CD4-positive, alpha-beta T cell treated with Interleukin-4 for 1 hour (primary cell): ENCODE measurements at regions not wholly inside any gene's neighbourhood (a gene's known extent, or its start where the extent isn't known, plus 50 kb on each side); places are given as distances from the start of the nearest gene placed in this dataset.

Experiments used
- DNase-seq, 2 donors: peaks; one replicate each; pipeline ENCODE4 v3.0.0-alpha.2; 2020 to 2022

DNA sequence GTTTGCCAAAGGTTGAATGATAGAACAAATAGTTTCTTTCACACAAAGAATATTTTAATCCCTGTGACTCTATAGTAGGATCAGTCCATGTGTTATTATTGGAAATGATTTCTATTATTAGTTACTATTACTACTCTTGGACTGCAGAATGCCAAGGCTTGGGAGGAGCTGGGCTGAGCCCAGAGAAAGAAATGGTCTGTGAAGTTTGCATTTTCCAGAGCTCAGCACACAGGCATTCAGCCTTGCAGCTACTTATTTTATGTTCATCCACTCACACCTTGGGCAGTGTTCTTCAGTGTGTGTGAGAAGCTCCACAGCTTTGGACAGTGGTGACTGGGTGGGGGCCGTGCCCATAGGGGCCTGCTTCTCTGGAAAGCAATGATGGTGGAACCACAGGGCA is 583.1 kb downstream of the CCDC171 start:
- DNase-seq, result no peak

GRCh38 chr9:16136451-16136850 is 583.6 kb downstream of the CCDC171 start:
- DNase-seq, result no peak

GRCh38 chr9:16136961-16137360 is 584.1 kb downstream of the CCDC171 start:
- no peak for DNase-seq

GRCh38 chr9:16138561-16139491 is 586.0 kb downstream of the CCDC171 start:
- DNase-seq, result no peak

GRCh38 chr9:16139774-16140173 is 586.9 kb downstream of the CCDC171 start:
- DNase-seq, result no peak

GRCh38 chr9:16143310-16143709 is 590.5 kb downstream of the CCDC171 start:
- DNase-seq, result no peak

DNA sequence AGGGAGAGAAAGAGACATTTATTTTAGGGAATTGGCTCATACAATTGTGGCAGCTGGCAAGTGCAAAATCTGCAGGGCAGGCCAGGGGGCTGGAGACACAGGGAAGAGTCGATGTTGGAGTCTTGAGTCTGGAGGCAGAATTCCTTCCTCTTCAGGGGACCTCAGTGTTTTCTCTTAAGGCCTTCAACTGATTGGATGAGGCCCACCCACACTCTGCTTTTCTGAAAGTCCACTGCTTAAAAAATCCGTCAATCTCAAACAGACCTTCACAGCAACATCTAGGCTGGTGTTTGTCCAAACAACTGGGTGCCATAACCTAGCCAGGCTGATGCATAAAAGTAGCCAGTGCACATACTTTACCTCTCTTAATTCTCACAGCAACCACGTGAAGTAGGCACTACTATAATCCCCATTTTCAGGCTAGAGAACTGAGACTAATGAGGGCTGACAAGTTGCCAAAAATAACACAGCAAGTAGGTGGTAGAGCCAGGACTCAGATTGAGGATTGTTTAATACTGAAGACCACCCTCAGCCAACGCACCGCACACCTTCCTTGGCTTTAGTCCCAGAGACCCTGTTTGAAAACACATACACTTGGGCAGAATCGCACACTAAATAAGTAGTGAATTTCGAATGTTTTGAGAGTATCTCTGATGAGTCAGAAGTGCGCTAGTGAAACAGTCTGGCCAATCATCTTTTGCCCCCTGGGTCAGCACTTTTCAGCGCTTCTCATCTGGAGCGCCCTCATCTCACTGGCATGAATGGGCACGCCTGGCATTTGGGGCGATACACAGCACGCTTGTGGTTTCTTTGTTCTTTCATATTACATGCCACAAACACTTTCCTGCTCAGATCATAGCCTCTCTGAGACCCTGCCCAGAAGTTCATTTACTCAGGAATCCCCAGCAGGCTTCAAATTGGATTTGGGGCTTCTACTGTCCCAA is 591.4 kb downstream of the CCDC171 start:
- no peak for DNase-seq

- DNase-seq, result no peak
These were observed 592.5 kb downstream of the CCDC171 start for GRCh38 chr9:16145196-16145950.

DNA sequence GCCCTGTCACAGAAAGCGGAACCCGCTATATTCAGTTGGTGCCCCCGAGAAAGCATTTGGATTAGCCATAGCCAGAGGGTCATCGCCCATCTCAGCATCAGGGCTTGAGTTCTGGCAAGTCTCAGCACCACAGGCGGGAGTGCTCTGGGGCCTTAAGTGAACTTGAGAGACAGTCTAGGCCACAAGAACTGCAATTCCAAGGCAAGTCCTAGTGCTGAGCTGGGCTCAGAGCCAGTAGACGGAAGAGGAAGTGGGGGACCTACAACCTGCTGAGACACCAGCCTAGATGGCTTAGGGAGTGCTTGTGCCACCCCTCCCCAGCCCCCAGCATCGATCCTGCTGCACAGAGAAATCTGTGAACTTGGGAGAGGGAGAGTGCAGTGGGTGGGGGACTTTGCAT is 594.9 kb downstream of the CCDC171 start:
- no peak for DNase-seq

- no peak for DNase-seq
These were observed 597.7 kb downstream of the CCDC171 start for GRCh38 chr9:16150501-16150900.

GRCh38 chr9:16150938-16151650 is 598.3 kb downstream of the CCDC171 start:
- no peak for DNase-seq

DNA sequence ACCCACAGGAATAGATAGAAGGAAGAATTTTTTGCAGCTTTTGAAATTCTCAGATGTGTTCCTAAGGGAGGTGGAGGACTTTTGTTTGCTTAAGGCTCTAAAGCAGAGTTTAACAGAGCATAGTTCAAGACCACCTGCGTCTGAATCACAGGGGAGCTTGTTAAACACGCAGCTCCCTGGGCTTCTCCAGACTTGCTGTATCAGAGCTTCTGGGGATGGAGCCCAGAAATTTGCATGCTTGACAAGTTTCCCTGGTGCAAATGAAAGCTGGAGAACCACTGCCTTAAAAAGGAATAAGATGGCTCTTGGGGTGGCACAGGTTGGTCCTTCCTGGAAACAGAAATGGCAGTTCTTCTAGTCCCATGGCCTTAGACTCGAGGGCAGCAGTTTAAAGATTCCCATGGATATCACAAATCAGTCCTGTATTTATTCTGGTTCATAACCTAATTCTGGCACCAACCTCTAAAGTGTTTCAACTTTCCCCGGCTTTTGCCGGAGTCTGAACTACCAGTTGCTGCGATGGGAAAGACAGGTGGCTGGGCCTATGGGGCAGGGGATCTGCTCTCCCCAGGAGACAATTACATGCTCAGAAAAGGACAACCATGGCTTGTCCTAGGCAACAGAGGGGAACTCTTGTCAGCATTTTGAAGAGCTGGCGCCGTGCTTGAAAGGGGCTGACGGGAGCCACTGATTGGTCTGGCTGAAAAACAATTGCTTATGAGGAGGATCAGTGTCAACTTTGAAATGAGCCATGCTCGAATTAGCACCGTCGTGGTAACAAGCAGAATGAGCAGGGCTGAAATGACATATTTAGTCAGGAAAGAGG is 599.6 kb downstream of the CCDC171 start:
- DNase-seq, result no peak

DNA sequence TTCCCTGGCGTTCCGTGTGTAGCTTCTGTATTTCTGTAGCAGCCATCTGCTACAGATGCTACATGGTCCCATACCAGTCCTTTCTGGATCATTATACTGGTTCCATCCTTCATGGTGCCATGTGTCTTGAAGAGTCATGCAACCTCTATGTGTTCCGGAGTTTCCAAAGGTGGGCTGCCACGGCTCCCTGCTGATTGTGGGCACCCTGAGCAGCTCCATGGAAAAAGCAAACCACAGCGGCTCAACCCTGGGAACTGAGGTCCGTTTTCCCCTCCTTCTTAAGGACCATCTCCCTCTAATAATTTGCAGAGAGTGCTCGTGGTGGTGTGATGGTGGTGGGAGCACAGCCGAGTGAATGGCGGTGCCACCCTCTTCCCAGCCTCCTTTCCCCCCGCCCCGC is 600.4 kb downstream of the CCDC171 start:
- no peak for DNase-seq

- no peak for DNase-seq
These were observed 600.9 kb downstream of the CCDC171 start for GRCh38 chr9:16153741-16154140.

DNA sequence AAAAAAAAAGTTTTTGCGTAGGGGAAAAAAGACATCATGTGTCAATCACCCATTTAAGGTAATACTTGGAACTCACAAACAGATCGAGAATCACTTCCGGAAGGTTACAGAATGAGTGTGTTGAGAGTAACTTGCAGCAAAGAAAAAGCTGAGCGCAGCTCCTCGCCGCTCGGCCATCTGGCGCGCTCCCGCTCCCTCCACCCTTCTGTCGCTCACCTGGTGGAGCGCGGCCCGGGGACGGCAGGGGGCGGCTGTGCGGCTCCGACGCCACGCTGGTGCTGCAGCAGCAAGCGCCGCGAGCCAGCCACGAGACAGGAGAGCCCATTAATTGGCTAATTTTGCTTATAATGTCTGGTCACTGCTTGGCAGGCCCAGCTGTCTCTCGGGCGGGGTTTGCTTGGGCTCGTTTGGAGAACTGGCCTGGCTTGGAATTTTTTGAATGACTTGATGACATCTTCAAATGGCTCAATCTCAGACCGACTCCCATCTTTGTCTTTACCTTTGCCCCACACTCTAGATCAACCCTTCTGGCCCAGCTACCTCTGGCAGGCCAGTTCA is 601.8 kb downstream of the CCDC171 start:
- no peak for DNase-seq

- no peak for DNase-seq
These were observed 603.0 kb downstream of the CCDC171 start for GRCh38 chr9:16155878-16156277.

DNA sequence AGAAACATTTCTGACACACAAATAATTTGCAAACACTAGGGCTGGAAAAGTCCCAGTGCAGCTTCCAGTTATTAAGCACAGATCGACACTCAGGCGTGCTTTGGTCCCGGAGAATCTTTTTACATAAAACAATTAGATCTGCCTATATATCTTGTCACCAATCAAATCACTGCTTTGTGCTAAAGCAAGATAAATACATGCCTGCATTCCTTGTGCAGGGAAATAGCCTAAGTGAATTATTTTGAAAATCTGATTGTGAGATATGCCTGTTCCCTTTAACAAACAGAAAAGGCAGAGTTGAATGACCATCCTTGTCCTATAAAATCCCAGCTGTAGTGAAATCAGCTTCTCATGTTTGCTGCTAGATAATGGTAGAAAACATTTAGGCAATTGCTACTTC is 604.4 kb downstream of the CCDC171 start:
- DNase-seq, result no peak

DNA sequence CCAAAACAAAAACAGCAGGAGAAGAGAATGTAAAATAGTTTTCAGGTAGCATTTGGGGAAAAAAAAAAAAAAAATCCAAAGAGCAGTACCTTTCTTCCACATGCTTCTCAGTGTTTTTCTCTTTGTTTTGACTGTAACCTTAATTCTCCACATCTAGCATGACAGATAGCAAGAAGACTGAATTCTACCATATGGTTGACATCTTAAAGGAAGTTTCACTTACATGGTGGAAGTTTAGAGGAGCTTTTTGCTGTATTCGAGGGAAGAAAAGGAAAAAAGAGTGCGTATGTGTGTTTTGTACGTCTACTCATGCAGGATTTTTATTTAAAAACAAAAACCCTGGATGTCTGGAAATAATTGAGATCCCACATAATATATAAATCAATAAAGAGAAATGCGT is 604.8 kb downstream of the CCDC171 start:
- no peak for DNase-seq

- DNase-seq, result no peak
These were observed 605.2 kb downstream of the CCDC171 start for GRCh38 chr9:16158093-16158492.

- no peak for DNase-seq
These were observed 608.6 kb downstream of the CCDC171 start for GRCh38 chr9:16161483-16161882.

DNA sequence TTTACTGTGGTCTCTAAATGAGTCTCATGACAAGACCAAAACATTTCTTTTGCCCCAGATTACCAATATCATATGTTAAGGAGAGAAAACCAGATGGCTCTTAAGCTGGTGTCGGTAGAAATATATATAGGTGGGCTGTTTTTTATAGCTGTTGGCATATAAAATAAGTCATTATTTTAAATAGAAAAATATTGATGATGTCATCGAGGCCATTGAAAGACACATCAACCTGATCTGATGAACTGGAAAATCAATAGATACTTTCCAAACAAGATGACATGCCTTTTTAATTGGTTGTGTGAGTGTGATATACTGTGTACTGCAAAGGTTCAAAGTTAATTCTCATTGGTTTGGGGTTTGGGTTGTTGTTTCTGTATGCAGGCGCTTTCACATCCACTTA is 617.3 kb downstream of the CCDC171 start:
- no peak for DNase-seq
